CD4-positive, alpha-beta T cell (primary cell): ENCODE measurements at regions not wholly inside any gene's neighbourhood (a gene's known extent, or its start where the extent isn't known, plus 50 kb on each side); places are given as distances from the start of the nearest gene placed in this dataset.

Experiments used
- ATAC-seq: fragments of 200-7000 bp; cut with Tn5 transposase; one replicate; pipeline ENCODE4 v1.10.0; 2022; ENCODE audit warnings: mild to moderate bottlenecking; ENCODE audit not compliant: poor library complexity
- CTCF ChIA-PET: fragments of 350-600 bp; sonication (Branson Sonifier 250); formaldehyde crosslinking; loops from one replicate; lab custom pipeline; 2021; ENCODE audit warnings: antibody characterized with exemption, inconsistent platforms; lab: Charles Lee
- POLR2A ChIA-PET: fragments of 350-600 bp; sonication (Branson Sonifier 250); formaldehyde crosslinking; loops from one replicate; lab custom pipeline; 2021; ENCODE audit warnings: antibody characterized with exemption, inconsistent platforms; lab: Charles Lee
- DNase-seq, 14 experiments: peaks; one replicate each; pipeline ENCODE4 v3.0.0-alpha.2; 2013 to 2020; ENCODE audit warnings: mixed read lengths in 2 of 14
- H3K27ac ChIP-seq, 2 donors: one replicate each; pipeline versions ENCODE4 v1.5.1 to v1.7.0; 2013; ENCODE audit warnings: low read length in 2 of 2, low read depth in 1 of 2, mild to moderate bottlenecking in 1 of 2
- H3K27me3 ChIP-seq, 2 experiments: 1 replicate in 1 of 2; 2 replicates in 1 of 2; pipeline versions ENCODE4 v1.6.1 to v1.7.0; 2013; ENCODE audit warnings: low read length in 2 of 2, control low read depth in 1 of 2, mild to moderate bottlenecking in 1 of 2, moderate library complexity in 1 of 2; ENCODE audit not compliant: insufficient read depth in 2 of 2, control insufficient read depth in 1 of 2
- H3K36me3 ChIP-seq: one replicate; pipeline ENCODE4 v1.6.1; 2013; ENCODE audit warnings: low read length, control low read depth; ENCODE audit not compliant: insufficient read depth
- H3K4me1 ChIP-seq: one replicate; pipeline ENCODE4 v1.6.1; 2013; ENCODE audit warnings: low read length, control low read depth; ENCODE audit not compliant: insufficient read depth
- H3K4me3 ChIP-seq: one replicate; pipeline ENCODE4 v1.5.1; 2013; ENCODE audit warnings: mild to moderate bottlenecking, low read length, moderate library complexity
- H3K9me3 ChIP-seq, 2 experiments: 1 replicate in 1 of 2; 2 replicates in 1 of 2; pipeline versions ENCODE4 v1.6.1 to v1.7.0; 2013; ENCODE audit warnings: low read length in 2 of 2, mild to moderate bottlenecking in 2 of 2, control low read depth in 1 of 2, moderate library complexity in 1 of 2; ENCODE audit not compliant: control insufficient read depth in 1 of 2, insufficient read depth in 1 of 2
- H3K27ac Mint-ChIP-seq: one replicate; pipeline ENCODE4 v1.8.0; 2020; ENCODE audit warnings: mixed read lengths
- H3K27me3 Mint-ChIP-seq: one replicate; pipeline ENCODE4 v1.8.0; 2021; ENCODE audit warnings: mixed read lengths
- H3K36me3 Mint-ChIP-seq: one replicate; pipeline ENCODE4 v1.8.0; 2021; ENCODE audit warnings: low read depth, mixed read lengths
- H3K4me1 Mint-ChIP-seq: one replicate; pipeline ENCODE4 v1.8.0; 2021; ENCODE audit warnings: low read depth, mixed read lengths
- H3K4me3 Mint-ChIP-seq: one replicate; pipeline ENCODE4 v1.8.0; 2020; ENCODE audit warnings: mild to moderate bottlenecking, mixed read lengths
- H3K9me3 Mint-ChIP-seq: one replicate; pipeline ENCODE4 v1.8.0; 2020; ENCODE audit warnings: mixed read lengths
- intact Hi-C, 2 experiments: fragments of 100-400 bp; cut with DNase I in 1 of 2; cut with micrococcal nuclease in 1 of 2; formaldehyde crosslinking; loops; one replicate each; pipeline versions ENCODE4 v1.15.1 to v1.9.0; 2023 to 2025; cut with DNase I, micrococcal nuclease
- TF ChIP-seq, protein P1 (sequence below): fragments of 200-600 bp; IDR thresholded peaks from one replicate; pipeline ENCODE4 v1.8.0; 2022; ENCODE audit warnings: antibody characterized with exemption, mild to moderate bottlenecking

DNA sequence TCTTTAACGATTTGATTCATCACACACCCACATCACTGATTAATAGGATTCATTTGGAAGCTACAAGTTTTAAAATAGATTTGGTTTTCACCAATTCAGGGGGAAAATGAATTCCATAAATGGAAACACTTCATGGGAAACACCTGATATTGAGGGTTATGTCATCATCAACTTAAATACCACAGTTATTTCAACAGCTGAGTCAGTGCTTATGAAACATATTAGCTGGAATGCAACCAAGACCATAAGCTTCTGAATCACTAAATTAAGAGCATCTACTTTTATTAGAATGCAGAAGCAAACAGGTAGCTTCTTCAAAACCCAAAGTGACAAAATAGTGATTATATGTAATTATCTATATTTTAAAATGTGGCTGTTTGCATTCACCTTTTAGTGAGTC is 207.8 kb upstream of the DCAF8L1 start:
- Mint-ChIP-seq H3K27ac (no peak overlapping the region), H3K4me1 (no peaks in the 10 kb centered on the region), H3K9me3 (peaks cover 6% of the 10 kb centered on the region), H3K4me3 (no peak overlapping the region), H3K36me3 (no peaks in the 10 kb centered on the region), H3K27me3 (no peaks in the 10 kb centered on the region)
- no peaks in the 10 kb centered on the region for H3K27me3 ChIP-seq
- ChIA-PET CTCF (no interaction called here), POLR2A (no interaction called here)
- ATAC-seq, result no peak
- H3K4me3 ChIP-seq, result no peak overlapping the region
- H3K9me3 ChIP-seq, result no peaks in the 10 kb centered on the region
- H3K36me3 ChIP-seq, result no peaks in the 10 kb centered on the region
- DNase-seq, result no peak
- TF ChIP-seq, protein P1, sequence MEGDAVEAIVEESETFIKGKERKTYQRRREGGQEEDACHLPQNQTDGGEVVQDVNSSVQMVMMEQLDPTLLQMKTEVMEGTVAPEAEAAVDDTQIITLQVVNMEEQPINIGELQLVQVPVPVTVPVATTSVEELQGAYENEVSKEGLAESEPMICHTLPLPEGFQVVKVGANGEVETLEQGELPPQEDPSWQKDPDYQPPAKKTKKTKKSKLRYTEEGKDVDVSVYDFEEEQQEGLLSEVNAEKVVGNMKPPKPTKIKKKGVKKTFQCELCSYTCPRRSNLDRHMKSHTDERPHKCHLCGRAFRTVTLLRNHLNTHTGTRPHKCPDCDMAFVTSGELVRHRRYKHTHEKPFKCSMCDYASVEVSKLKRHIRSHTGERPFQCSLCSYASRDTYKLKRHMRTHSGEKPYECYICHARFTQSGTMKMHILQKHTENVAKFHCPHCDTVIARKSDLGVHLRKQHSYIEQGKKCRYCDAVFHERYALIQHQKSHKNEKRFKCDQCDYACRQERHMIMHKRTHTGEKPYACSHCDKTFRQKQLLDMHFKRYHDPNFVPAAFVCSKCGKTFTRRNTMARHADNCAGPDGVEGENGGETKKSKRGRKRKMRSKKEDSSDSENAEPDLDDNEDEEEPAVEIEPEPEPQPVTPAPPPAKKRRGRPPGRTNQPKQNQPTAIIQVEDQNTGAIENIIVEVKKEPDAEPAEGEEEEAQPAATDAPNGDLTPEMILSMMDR, result no peak
- H3K4me1 ChIP-seq, result no peaks in the 10 kb centered on the region
- intact Hi-C loops, result no loop called here
- no peak overlapping the region for H3K27ac ChIP-seq

DNA sequence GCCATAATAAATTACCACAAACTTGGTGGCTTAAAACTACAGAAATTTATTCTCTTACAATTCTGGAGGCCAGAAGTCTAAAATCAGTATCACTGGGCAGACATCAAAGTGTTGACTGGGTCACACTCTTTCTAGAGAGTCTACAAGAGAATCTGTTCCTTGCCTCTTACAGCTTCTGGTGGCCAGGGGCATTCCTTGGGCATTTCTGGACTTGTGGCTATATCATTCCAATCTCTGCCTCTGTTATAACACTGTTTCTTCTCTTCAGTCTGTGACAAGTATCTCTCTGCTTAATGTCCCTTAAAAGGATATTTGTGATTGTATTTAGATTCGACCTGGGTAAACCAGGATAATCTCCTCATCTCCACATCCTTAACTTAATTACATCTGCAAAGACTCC is 207.3 kb upstream of the DCAF8L1 start:
- Mint-ChIP-seq H3K4me1 (no peaks in the 10 kb centered on the region), H3K27ac (no peak overlapping the region), H3K4me3 (no peak overlapping the region), H3K9me3 (peaks cover 6% of the 10 kb centered on the region), H3K27me3 (no peaks in the 10 kb centered on the region), H3K36me3 (no peaks in the 10 kb centered on the region)
- Histone ChIP-seq H3K4me3 (no peak overlapping the region), H3K9me3 (no peaks in the 10 kb centered on the region), H3K36me3 (no peaks in the 10 kb centered on the region), H3K4me1 (no peaks in the 10 kb centered on the region), H3K27me3 (no peaks in the 10 kb centered on the region), H3K27ac (no peak overlapping the region)
- intact Hi-C loops, result no loop called here
- TF ChIP-seq, protein P1, result no peak
- no peak for DNase-seq
- no peak for ATAC-seq
- ChIA-PET CTCF (no interaction called here), POLR2A (no interaction called here)

DNA sequence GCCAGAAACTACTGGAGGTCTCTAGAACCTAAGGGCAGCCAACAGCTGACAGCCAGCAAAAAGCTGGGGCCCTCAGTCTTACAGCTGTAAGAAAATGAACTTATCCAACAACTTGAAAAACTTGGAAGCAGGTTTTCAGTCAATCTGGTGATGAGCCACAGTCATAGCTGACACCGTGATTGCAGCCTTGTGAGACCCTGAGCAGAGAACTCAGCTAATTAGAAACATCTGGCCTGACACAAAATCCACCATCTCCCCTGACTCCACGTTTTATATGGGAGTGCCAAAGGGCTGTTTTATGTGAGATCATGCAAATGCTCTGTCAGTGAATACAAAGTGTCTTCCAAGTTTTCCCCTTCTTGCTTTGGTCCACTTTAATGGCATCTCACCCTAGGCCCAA is 198.8 kb upstream of the DCAF8L1 start:
- DNase-seq, result no peak
- CTCF ChIA-PET, result no interaction called here
- POLR2A ChIA-PET, result no interaction called here
- Histone ChIP-seq H3K27me3 (no peaks in the 10 kb centered on the region), H3K27ac (no peak overlapping the region), H3K4me3 (no peak overlapping the region), H3K36me3 (no peaks in the 10 kb centered on the region), H3K4me1 (no peaks in the 10 kb centered on the region), H3K9me3 (peaks cover 0 to 12% of the 10 kb centered on the region in 2 experiments)
- no peak overlapping the region for H3K4me3 Mint-ChIP-seq
- H3K4me1 Mint-ChIP-seq, result no peaks in the 10 kb centered on the region
- no peaks in the 10 kb centered on the region for H3K9me3 Mint-ChIP-seq
- H3K36me3 Mint-ChIP-seq, result no peaks in the 10 kb centered on the region
- intact Hi-C loops, result no loop called here
- no peak overlapping the region for H3K27ac Mint-ChIP-seq
- ATAC-seq, result no peak
- TF ChIP-seq, protein P1, result no peak
- no peaks in the 10 kb centered on the region for H3K27me3 Mint-ChIP-seq
